Sigmoid colon (tissue), 4 donors: ENCODE measurements at regions not wholly inside any gene's neighbourhood (a gene's known extent, or its start where the extent isn't known, plus 50 kb on each side); places are given as distances from the start of the nearest gene placed in this dataset.

Experiments used
- POLR2AphosphoS5 ChIP-seq, 4 donors: sonication (generic); formaldehyde crosslinking; IDR thresholded peaks; one replicate each; pipeline ENCODE4 v1.6.1; 2017; ENCODE audit warnings: antibody characterized with exemption in 4 of 4
- TF ChIP-seq, protein P1 (sequence below), 4 experiments: fragments of 450-650 bp in 3 of 4; fragments of 200-600 bp in 1 of 4; IDR thresholded peaks; one replicate each; pipeline ENCODE4 v1.5.1; 2016 to 2019; ENCODE audit warnings: antibody characterized with exemption in 4 of 4, mild to moderate bottlenecking in 3 of 4, moderate library complexity in 2 of 4

DNA sequence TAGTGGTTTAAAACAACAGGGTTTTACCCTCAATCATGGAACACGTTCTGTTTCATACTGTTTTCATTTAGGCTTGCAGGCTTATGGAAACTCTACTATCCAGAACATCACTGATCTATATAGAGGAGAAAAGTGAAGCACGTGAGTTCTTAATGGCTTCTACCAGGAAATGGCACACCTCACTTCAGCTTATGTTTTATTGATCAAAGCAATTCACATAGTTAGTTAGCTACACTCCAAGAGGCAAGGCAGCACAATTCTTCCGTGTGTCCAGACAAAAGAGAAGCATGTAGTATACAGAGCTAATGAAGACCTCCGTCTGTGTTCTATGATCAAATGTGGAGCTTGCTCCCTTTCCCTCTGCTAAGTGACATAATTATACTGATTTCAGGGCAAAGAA is 353.3 kb upstream of the CD180 start:
- no peak for TF ChIP-seq POLR2AphosphoS5 (IDR thresholded peaks at IDR 0.05)
- TF ChIP-seq, protein P1, sequence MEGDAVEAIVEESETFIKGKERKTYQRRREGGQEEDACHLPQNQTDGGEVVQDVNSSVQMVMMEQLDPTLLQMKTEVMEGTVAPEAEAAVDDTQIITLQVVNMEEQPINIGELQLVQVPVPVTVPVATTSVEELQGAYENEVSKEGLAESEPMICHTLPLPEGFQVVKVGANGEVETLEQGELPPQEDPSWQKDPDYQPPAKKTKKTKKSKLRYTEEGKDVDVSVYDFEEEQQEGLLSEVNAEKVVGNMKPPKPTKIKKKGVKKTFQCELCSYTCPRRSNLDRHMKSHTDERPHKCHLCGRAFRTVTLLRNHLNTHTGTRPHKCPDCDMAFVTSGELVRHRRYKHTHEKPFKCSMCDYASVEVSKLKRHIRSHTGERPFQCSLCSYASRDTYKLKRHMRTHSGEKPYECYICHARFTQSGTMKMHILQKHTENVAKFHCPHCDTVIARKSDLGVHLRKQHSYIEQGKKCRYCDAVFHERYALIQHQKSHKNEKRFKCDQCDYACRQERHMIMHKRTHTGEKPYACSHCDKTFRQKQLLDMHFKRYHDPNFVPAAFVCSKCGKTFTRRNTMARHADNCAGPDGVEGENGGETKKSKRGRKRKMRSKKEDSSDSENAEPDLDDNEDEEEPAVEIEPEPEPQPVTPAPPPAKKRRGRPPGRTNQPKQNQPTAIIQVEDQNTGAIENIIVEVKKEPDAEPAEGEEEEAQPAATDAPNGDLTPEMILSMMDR (IDR thresholded peaks at IDR 0.05) = no peak
